ENCODE measurements at regions not wholly inside any gene's neighbourhood (a gene's known extent, or its start where the extent isn't known, plus 50 kb on each side); places are given as distances from the start of the nearest gene placed in this dataset.

DNA sequence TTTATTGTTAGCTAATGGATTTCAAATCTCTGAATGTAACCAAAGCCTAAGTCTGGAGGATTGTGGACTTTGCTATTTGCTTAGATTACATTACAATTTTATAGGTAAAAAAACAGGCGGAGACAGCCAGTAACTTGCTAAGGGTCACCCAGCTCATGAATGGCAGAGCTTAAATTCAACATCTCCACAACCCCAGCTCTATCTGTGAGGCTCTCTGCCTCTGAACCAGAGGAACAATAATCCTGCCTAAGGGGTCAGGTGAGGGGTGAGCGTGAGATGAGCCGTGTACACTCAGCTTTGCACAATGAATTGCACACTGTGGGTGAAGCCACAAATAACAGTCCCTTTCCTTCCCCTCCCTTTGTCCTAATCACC is 69.8 kb upstream of the SPATA12 start:
- Histone ChIP-seq H3K27ac (no peak overlapping the region), H3K4me3 (no peak overlapping the region), H3K27me3 (replicated peaks) (no peaks in the 10 kb centered on the region), H3K36me3 (no peaks in the 10 kb centered on the region), H3K4me1 (replicated peaks) (0 out of 2 replicates have a peak, but pooled peaks cover 4% of the 10 kb centered on the region), H3K9me3 (replicated peaks) (no peaks in the 10 kb centered on the region)
- DNase-seq (ENCODE audit: low read depth in 1 of 2, low spot score in 2 of 2), result no peak

GRCh38 chr3:56989977-56990640 is 70.4 kb upstream of the SPATA12 start:
- H3K4me1 ChIP-seq (replicated peaks), result 0 out of 2 replicates have a peak, but pooled peaks cover 4% of the 10 kb centered on the region
- H3K9me3 ChIP-seq (replicated peaks), result no peaks in the 10 kb centered on the region
- H3K27ac ChIP-seq, result no peak overlapping the region
- no peak for DNase-seq (ENCODE audit: low read depth in 1 of 2, low spot score in 2 of 2)
- H3K36me3 ChIP-seq, result no peaks in the 10 kb centered on the region
- no peak overlapping the region for H3K4me3 ChIP-seq
- no peaks in the 10 kb centered on the region for H3K27me3 ChIP-seq (replicated peaks)

- no peak overlapping the region for H3K4me3 ChIP-seq
- H3K4me1 ChIP-seq (replicated peaks), result 0 out of 2 replicates have a peak, but pooled peaks cover 4% of the 10 kb centered on the region
- DNase-seq (ENCODE audit: low read depth in 1 of 2, low spot score in 2 of 2), result no peak
- no peaks in the 10 kb centered on the region for H3K27me3 ChIP-seq (replicated peaks)
- no peaks in the 10 kb centered on the region for H3K36me3 ChIP-seq
- H3K27ac ChIP-seq, result no peak overlapping the region
- no peaks in the 10 kb centered on the region for H3K9me3 ChIP-seq (replicated peaks)
Measured at GRCh38 chr3:56989169-56989976, 71.1 kb upstream of the SPATA12 start.

DNA sequence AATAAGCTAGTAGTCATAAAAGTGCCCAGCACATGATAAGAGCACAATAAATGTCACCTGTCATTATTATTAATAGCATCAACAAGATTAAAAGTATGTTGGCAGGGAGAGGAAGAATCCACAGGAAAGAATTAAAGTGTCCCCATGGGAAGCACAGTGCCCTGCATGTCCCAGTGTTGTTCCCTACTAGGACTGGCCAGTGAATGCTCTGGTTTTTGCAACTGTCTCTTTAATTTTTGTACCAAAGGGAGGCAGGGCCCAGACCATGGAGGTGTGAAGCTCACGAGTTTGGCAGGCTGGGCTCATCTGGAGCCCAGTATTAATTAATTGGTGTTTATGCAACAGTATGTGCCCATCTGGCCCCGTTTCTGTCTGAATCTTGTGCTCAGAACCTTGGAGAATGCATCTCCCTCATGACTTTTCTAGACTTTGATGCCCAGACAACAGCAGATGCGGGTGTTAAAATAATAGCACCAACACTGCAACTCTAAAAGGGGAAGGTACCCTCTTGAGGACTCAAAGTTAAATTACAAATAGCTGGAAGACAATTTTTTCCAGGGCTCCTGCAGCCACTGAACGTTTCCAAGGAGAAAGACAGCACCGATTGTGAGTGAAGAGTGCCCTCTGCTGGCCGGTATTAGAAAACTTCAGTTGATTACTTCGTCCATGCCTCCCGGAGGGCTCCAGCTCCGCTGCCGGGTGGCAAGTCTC is 71.9 kb upstream of the SPATA12 start:
- H3K9me3 ChIP-seq (replicated peaks), result no peaks in the 10 kb centered on the region
- H3K27ac ChIP-seq, result no peak overlapping the region
- H3K36me3 ChIP-seq, result no peaks in the 10 kb centered on the region
- H3K27me3 ChIP-seq (replicated peaks), result no peaks in the 10 kb centered on the region
- H3K4me1 ChIP-seq (replicated peaks), result 0 out of 2 replicates have a peak, but pooled peaks cover 4% of the 10 kb centered on the region
- no peak overlapping the region for H3K4me3 ChIP-seq
- DNase-seq (ENCODE audit: low read depth in 1 of 2, low spot score in 2 of 2), result peak; percentile 58 to 61

DNA sequence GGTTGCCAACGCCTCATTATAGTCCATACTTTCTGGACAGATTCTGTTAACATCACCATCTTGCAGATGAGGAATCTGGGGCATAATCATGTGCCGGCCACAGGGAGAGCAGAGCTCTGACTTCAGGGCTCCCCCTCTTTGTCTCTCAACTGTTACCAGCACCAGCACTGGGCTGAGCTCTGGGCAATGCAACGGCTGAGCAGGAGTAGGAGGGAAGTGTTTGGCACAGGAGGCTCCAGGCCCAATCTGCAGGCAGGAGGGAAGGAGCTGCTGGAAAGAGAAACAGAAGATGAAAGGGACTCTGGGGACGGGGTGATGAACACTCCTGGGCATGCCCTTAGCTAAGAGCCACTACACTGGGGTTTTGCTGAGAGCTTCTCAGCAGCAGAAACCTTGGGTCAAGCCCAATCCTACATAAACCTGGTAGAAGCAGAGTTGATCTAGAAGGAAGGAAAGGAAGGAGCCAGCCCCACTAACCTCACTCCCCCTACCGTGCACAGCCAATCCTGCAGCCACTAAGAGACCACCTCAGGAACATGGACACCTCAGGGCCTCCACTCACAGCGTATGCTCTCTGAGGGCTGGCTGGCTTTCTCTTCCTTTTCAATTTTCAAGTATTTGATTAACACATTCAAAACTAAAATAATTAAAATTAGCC is 73.1 kb upstream of the SPATA12 start:
- Histone ChIP-seq H3K36me3 (no peaks in the 10 kb centered on the region), H3K27me3 (replicated peaks) (no peaks in the 10 kb centered on the region), H3K9me3 (replicated peaks) (no peaks in the 10 kb centered on the region), H3K4me3 (no peak overlapping the region), H3K4me1 (replicated peaks) (0 out of 2 replicates have a peak, but pooled peaks cover 4% of the 10 kb centered on the region), H3K27ac (no peak overlapping the region)
- no peak for DNase-seq (ENCODE audit: low read depth in 1 of 2, low spot score in 2 of 2)

DNA sequence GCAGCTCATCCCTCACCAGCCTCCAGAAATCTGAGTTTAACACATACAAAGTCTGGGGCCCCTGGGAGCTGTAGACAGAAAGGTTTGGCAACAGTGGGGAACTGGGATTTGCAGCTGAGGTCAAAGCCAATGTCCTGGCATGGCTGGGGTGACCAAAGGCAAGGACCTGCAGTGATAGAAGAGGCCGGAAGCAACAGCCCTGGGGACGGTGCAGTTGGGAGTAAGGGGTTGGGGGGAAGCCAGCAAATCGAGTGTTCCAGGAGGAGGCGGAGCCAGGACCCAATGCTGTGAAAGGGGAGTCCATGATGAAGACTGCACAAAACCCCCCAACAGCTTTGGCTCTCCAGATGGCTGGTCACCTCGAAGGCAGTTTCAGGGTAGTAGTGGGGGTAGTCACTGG is 74.1 kb upstream of the SPATA12 start:
- Histone ChIP-seq H3K4me1 (replicated peaks) (peaks cover 6% of the 10 kb centered on the region), H3K36me3 (no peaks in the 10 kb centered on the region), H3K27ac (no peak overlapping the region), H3K27me3 (replicated peaks) (no peaks in the 10 kb centered on the region), H3K4me3 (no peak overlapping the region), H3K9me3 (replicated peaks) (no peaks in the 10 kb centered on the region)
- no peak for DNase-seq (ENCODE audit: low read depth in 1 of 2, low spot score in 2 of 2)

DNA sequence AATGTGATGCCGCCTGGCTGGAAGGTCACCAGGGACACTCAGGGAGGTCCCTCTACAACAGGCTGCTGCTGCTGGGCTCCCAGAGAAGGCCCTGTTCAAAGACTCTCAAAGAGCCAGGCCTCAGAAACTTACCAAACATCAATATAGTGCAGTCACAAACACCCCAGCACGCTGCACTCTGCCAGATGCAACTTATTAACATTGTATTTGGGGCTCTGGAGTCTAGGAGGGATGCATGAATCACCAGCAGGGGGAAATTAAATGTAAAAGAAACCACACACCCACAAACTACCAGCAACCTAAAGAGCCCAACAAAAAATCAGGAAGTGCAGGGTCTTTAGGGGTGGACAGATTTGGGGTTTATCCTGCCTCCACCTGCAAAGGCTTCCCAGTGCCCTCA is 74.6 kb upstream of the SPATA12 start:
- Histone ChIP-seq H3K4me1 (replicated peaks) (peaks cover 10% of the 10 kb centered on the region), H3K36me3 (no peaks in the 10 kb centered on the region), H3K27me3 (replicated peaks) (no peaks in the 10 kb centered on the region), H3K4me3 (no peak overlapping the region), H3K27ac (no peak overlapping the region), H3K9me3 (replicated peaks) (no peaks in the 10 kb centered on the region)
- DNase-seq (ENCODE audit: low read depth in 1 of 2, low spot score in 2 of 2), result no peak

DNA sequence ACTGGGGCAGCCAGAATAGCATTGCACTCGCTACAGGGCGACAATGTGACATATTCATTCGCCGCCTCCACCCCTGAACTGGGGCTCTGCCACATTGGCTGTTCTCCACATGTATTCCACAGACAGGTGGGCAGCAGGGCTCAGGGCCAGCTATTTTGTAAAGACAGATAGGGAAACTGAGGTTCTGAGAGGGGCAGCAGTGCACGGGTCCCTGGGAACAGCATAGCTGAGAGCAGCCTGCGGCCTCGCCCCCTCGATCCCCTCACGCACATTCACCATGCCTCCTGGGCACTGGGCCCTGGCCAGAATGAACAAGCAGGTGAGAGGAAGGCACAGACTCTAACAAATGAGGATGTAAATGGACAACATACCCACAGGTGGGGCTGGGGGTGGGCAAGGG is 75.0 kb upstream of the SPATA12 start:
- Histone ChIP-seq H3K4me1 (replicated peaks) (peaks cover 14% of the 10 kb centered on the region), H3K36me3 (no peaks in the 10 kb centered on the region), H3K9me3 (replicated peaks) (no peaks in the 10 kb centered on the region), H3K27me3 (replicated peaks) (no peaks in the 10 kb centered on the region), H3K4me3 (no peak overlapping the region), H3K27ac (no peak overlapping the region)
- no peak for DNase-seq (ENCODE audit: low read depth in 1 of 2, low spot score in 2 of 2)

DNA sequence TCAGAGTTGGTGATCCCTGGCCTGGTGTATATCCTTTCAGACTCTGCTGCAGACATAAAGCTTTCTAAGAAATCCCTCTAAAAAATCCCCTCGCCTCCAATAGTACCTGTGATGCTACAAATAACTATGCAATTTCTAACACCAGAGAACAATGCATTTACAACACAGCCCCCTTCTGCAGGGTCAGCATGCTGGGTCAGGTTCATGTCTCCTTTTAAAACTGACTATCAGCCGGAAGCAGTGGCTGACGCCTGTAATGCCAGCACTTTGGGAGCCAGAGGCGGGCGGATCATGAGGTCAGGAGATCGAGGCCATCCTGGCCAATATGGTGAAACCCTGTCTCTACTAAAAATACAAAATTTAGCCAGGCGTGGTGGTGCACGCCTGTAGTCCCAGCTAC is 77.0 kb upstream of the SPATA12 start:
- Histone ChIP-seq H3K9me3 (replicated peaks) (no peaks in the 10 kb centered on the region), H3K27me3 (replicated peaks) (no peaks in the 10 kb centered on the region), H3K36me3 (no peaks in the 10 kb centered on the region), H3K27ac (no peak overlapping the region), H3K4me3 (no peak overlapping the region), H3K4me1 (replicated peaks) (peaks cover 16% of the 10 kb centered on the region)
- DNase-seq (ENCODE audit: low read depth in 1 of 2, low spot score in 2 of 2), result no peak

DNA sequence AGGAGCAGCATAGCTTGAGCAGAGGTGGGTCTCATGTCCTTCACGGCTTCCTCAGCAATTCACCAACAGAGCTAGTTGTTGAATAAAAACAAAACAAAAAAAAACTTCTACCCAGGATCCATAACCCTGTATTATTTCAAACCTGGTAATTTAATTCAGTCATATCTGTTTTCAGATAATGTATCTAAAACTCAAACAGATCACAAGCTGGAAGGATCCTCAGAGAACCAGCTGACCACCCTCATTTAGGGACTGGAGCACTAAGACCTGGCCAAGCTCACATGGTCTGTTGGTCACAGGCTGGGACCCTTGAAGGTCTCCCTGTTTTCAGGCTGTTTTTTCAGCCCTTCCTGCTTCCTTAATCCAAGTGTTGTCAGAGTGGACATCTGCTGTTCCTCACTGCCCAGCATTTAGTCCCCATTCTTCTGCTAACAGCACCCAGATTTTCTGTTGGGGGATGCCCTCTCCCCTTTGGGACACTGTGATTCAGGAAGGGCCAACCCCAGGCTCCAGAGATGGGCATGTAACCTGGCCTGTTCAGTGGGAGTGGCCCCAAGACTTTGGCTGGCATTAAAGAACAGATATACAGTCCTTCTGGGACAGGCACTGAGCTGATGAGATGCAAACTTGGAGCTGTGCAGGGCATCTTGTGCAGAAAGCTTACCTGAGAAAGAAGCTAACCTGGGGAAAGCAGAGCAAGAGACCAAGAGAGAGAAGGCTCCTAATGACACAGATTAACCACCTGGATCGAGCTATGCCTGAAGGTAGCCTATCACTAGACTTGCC is 78.8 kb upstream of the SPATA12 start:
- Histone ChIP-seq H3K27me3 (replicated peaks) (no peaks in the 10 kb centered on the region), H3K4me1 (replicated peaks) (peaks cover 12% of the 10 kb centered on the region)

DNA sequence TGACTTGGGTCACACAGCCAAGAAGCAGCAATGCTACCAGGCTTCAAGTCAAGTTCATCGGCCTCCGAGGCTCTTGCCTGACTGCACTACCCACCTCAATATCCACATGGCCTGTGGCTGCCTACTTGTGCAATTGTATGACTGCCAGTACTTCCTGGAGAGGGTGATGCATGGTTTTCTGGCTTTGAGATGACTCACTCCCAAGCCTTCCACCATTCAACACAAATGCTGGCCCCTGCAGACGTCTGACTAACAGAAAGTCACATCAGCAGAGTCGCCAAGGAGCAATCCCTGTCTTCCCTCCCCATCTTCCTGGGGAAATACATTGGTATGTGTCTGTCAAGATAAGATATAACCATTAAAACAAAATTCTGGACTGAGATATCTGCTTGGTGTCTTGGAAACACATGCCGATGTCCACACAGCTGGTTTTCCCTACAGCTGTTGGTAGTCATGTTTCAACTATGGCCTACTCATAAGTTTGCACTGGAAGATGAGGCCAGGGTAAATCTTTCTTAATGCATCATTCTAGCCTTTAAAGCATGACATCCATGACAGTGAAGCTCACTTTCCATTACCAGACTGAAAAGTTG is 79.6 kb upstream of the SPATA12 start:
- no peak overlapping the region for H3K4me3 ChIP-seq
- no peaks in the 10 kb centered on the region for H3K9me3 ChIP-seq (replicated peaks)

More for the DNA sequence above, 78.8 kb upstream of the SPATA12 start:
- Histone ChIP-seq H3K36me3 (no peaks in the 10 kb centered on the region), H3K4me3 (no peak overlapping the region), H3K9me3 (replicated peaks) (no peaks in the 10 kb centered on the region), H3K27ac (peak overlapping the region; percentile 21; the same call in 1 of the 2 replicates)
- no peak for DNase-seq (ENCODE audit: low read depth in 1 of 2, low spot score in 2 of 2)

DNA sequence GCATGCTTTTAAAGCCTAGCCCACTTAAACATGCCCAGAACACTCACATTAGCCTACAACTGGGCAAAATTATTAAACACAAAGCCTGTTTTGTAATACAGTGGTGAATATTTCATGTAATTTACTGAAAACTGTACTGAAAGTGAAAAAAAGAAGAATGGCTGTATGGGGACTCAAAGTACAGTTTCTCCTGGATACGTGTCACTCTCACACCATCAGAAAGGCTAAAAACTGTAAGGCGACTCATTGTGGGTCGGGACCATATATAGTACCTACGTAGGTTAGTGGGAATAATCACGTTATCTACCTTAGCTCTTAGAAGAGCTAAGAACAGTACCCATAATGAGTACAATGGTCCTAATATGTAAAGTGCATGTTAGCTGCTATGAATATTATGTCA is 80.2 kb upstream of the SPATA12 start:
- Histone ChIP-seq H3K36me3 (no peaks in the 10 kb centered on the region), H3K9me3 (replicated peaks) (no peaks in the 10 kb centered on the region), H3K27me3 (replicated peaks) (no peaks in the 10 kb centered on the region), H3K27ac (no peak overlapping the region), H3K4me3 (no peak overlapping the region), H3K4me1 (replicated peaks) (peaks cover 12% of the 10 kb centered on the region)
- DNase-seq (ENCODE audit: low read depth in 1 of 2, low spot score in 2 of 2), result no peak

More for the DNA sequence above, 79.6 kb upstream of the SPATA12 start:
- H3K27ac ChIP-seq, result peak overlapping the region; percentile 21; the same call in 1 of the 2 replicates
- peaks cover 12% of the 10 kb centered on the region for H3K4me1 ChIP-seq (replicated peaks)
- H3K36me3 ChIP-seq, result no peaks in the 10 kb centered on the region
- peak; percentile 63 to 75 for DNase-seq (ENCODE audit: low read depth in 1 of 2, low spot score in 2 of 2)
- no peaks in the 10 kb centered on the region for H3K27me3 ChIP-seq (replicated peaks)

DNA sequence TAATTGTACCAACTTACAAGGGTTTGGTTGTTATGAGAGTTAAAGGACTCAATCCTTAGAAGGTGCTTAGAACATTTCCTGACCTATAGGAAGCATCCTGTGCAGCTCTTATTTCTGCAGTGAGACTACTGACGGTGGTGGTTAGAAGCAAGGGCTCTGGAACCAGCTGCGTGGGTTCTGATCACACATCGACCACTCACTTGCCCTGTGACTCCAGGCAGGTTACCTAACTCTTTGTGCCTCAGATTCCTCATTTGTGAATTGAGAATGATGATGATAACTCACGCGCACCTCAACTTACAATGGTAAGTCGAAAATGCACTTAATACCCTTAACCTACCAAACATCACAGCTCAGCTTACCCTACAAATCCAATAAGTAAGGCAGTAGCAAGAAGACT is 80.7 kb upstream of the SPATA12 start:
- Histone ChIP-seq H3K4me3 (no peak overlapping the region), H3K4me1 (replicated peaks) (peaks cover 12% of the 10 kb centered on the region), H3K27ac (no peak overlapping the region), H3K27me3 (replicated peaks) (no peaks in the 10 kb centered on the region), H3K9me3 (replicated peaks) (no peaks in the 10 kb centered on the region), H3K36me3 (no peaks in the 10 kb centered on the region)
- DNase-seq (ENCODE audit: low read depth in 1 of 2, low spot score in 2 of 2), result no peak
